Small intestine (tissue), 7 donors: ENCODE measurements at regions not wholly inside any gene's neighbourhood (a gene's known extent, or its start where the extent isn't known, plus 50 kb on each side); places are given as distances from the start of the nearest gene placed in this dataset.

Source experiments
- DNase-seq, 2 donors: peaks; one replicate each; pipeline versions ENCODE4 v3.0.0 to v3.0.0-alpha.2; 2013
- FAIRE-seq: peaks from 2 replicates; lab custom pipeline; 2012; peaks lifted over from hg19 to GRCh38; lab: Jason Lieb, UNC
- H3K27ac ChIP-seq, 3 donors: one replicate each; pipeline ENCODE4 v1.5.1; 2013; ENCODE audit warnings: low read length in 2 of 3, mild to moderate bottlenecking in 2 of 3, control low read depth in 1 of 3, inconsistent platforms in 1 of 3, low read depth in 1 of 3, moderate library complexity in 1 of 3
- H3K27me3 ChIP-seq, 3 donors: one replicate each; pipeline ENCODE4 v1.6.1; 2013; ENCODE audit warnings: low read length in 3 of 3, inconsistent platforms in 1 of 3; ENCODE audit not compliant: control insufficient read depth in 3 of 3, insufficient read depth in 3 of 3
- H3K36me3 ChIP-seq, 3 donors: one replicate each; pipeline ENCODE4 v1.6.1; 2013; ENCODE audit warnings: low read length in 3 of 3, inconsistent platforms in 1 of 3, low read depth in 1 of 3, mild to moderate bottlenecking in 1 of 3, moderate library complexity in 1 of 3; ENCODE audit not compliant: control insufficient read depth in 3 of 3, insufficient read depth in 2 of 3
- H3K4me1 ChIP-seq, 3 donors: one replicate each; pipeline ENCODE4 v1.6.1; 2013; ENCODE audit warnings: low read length in 2 of 3, inconsistent platforms in 1 of 3, low read depth in 1 of 3, mild to moderate bottlenecking in 1 of 3, moderate library complexity in 1 of 3; ENCODE audit not compliant: control insufficient read depth in 3 of 3, insufficient read depth in 2 of 3
- H3K4me3 ChIP-seq, 3 donors: one replicate each; pipeline ENCODE4 v1.5.1; 2013; ENCODE audit warnings: low read length in 3 of 3, control low read depth in 1 of 3, inconsistent platforms in 1 of 3, low read depth in 1 of 3, mild to moderate bottlenecking in 1 of 3, moderate library complexity in 1 of 3
- H3K9me3 ChIP-seq, 2 donors: one replicate each; pipeline ENCODE4 v1.6.1; 2013; ENCODE audit warnings: low read depth in 1 of 2, low read length in 1 of 2; ENCODE audit not compliant: control insufficient read depth in 2 of 2, insufficient read depth in 1 of 2
- WGBS, 3 donors: extraction: QIAGEN DNeasy Blood & Tissue Kit; methylation state at CpG; one replicate each; pipeline ENCODE4 v1.1.7; 2013; 5-methylcytosine and 5-hydroxymethylcytosine counted together
- donor health status: healthy with polysubstance abuse.
- donor health status: control.
- donor health status: control.
- donor health status: Bipolar disorder and iron deficiency.
- donor health status: healthy.

- Histone ChIP-seq H3K4me1 (no peaks in the 10 kb centered on the region), H3K9me3 (no peaks in the 10 kb centered on the region), H3K27me3 (no peaks in the 10 kb centered on the region), H3K27ac (no peak overlapping the region), H3K36me3 (no peaks in the 10 kb centered on the region), H3K4me3 (no peak overlapping the region)
- DNase-seq (no peak), FAIRE-seq (no peak)
- 89 to 94% (median 90%) methylated on average over 7 of the region's 7 CpGs for WGBS, 3 donors
Measured at GRCh38 chr5:158559643-158560042, 540.1 kb downstream of the EBF1 start.

DNA sequence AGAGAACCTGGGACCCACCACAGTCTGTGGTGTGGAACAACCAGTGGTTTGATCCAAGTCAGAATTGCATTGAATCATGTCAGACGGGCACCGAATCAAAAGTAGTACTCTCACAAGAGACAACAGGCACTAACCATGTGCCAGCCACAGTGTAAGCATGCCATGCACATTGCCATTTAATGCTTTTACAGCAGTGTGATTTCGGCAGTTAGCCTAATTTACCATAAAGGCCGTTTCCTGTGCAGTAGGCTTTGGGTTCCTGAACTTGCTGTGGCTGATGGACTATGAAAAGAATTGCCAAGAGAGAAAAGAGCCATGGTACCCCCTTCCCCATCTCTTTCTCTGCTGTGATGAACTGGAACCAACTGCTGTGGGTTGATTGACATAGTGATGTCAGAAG lies 540.6 kb downstream of the EBF1 start:
- Histone ChIP-seq H3K4me1 (no peaks in the 10 kb centered on the region), H3K4me3 (no peak overlapping the region), H3K27me3 (no peaks in the 10 kb centered on the region), H3K27ac (no peak overlapping the region), H3K36me3 (no peaks in the 10 kb centered on the region), H3K9me3 (no peaks in the 10 kb centered on the region)
- DNase-seq (no peak), FAIRE-seq (no peak)
- 76 to 91% (median 78%) methylated on average over 4 of the region's 4 CpGs for WGBS, 3 donors

DNA sequence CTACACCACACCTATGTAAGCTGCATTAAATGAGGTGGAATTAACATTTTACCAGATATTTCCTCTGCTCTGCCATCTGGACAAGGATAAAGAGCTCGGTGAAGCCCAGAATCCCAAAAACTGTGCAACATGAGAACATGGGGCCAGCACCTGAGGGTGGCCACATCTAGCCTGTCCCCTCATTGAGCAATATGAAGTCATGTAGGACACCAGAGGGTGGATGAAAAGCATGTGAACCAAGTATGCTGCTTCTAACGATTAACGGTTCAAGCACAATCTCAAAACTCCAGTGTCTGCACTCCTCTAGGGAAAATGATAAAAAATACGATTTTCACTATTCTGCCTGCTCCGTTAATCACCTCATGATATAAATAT lies 545.8 kb downstream of the EBF1 start:
- WGBS, 3 donors, result 89 to 90% (median 89%) methylated on average over 5 of the region's 5 CpGs

GRCh38 chr5:158553195-158553961 lies 546.3 kb downstream of the EBF1 start:
- Histone ChIP-seq H3K27ac (no peak overlapping the region), H3K27me3 (no peaks in the 10 kb centered on the region), H3K9me3 (no peaks in the 10 kb centered on the region), H3K36me3 (no peaks in the 10 kb centered on the region), H3K4me1 (no peaks in the 10 kb centered on the region), H3K4me3 (no peak overlapping the region)
- FAIRE-seq, result no peak
- no peak for DNase-seq
- 69 to 71% (median 70%) methylated on average over 8 of the region's 8 CpGs for WGBS, 3 donors

More for the DNA sequence above, 545.8 kb downstream of the EBF1 start:
- Histone ChIP-seq H3K36me3 (no peaks in the 10 kb centered on the region), H3K4me3 (no peak overlapping the region), H3K27me3 (no peaks in the 10 kb centered on the region), H3K4me1 (no peaks in the 10 kb centered on the region), H3K27ac (no peak overlapping the region), H3K9me3 (no peaks in the 10 kb centered on the region)
- FAIRE-seq (no peak), DNase-seq (no peak)

GRCh38 chr5:158552241-158552640 lies 547.5 kb downstream of the EBF1 start:
- no peak overlapping the region for H3K27ac ChIP-seq
- no peak for FAIRE-seq
- no peaks in the 10 kb centered on the region for H3K9me3 ChIP-seq
- 50 to 71% (median 54%) methylated on average over 4 of the region's 4 CpGs for WGBS, 3 donors
- no peaks in the 10 kb centered on the region for H3K36me3 ChIP-seq
- no peak overlapping the region for H3K4me3 ChIP-seq
- no peaks in the 10 kb centered on the region for H3K4me1 ChIP-seq
- DNase-seq, result no peak
- no peaks in the 10 kb centered on the region for H3K27me3 ChIP-seq

DNA sequence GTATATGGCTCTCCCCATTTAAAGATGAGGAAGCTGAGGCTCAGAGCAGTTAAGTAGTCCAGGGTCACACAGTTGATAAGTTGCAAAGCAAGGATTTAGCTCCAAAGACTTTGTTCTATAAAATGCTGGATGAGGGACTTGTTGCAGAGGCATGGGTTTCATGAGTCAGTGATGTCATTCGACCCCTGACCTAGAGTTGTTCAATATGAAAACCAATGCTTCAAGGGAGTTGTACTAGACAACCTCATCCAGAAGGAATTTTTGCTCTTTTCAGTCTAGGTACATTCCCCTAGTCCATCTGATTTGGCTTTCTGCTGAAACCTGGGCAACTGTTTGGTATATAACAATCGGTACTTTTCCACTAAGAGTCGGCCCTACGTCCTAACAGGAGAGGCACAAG lies 550.4 kb downstream of the EBF1 start:
- WGBS, 3 donors, result 85 to 90% (median 88%) methylated on average over 4 of the region's 4 CpGs

DNA sequence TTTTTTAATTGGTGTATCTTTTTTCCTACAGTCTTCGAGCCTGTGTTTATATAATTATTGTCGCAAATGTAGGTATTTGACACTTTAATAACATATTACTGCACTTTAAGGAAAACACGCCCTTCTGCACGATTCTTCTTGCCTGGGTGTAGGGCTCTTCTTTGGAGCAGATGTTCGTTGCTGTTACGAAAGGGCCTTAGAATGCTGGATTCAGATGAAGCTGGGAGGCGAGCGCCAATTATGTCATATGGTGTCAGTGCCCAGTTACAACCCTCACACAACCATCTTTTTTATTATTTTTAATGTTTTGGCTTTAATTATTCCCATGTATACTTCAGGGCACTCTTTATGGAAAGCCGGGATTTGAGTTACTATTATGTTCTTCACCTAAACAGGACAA lies 553.0 kb downstream of the EBF1 start:
- no peak overlapping the region for H3K27ac ChIP-seq
- H3K4me3 ChIP-seq, result no peak overlapping the region
- FAIRE-seq, result no peak
- no peaks in the 10 kb centered on the region for H3K4me1 ChIP-seq
- no peaks in the 10 kb centered on the region for H3K36me3 ChIP-seq
- no peak for DNase-seq
- no peaks in the 10 kb centered on the region for H3K27me3 ChIP-seq
- H3K9me3 ChIP-seq, result no peaks in the 10 kb centered on the region
- 73 to 89% (median 88%) methylated on average over 9 of the region's 9 CpGs for WGBS, 3 donors

More for the DNA sequence above, 550.4 kb downstream of the EBF1 start:
- H3K27ac ChIP-seq, result no peak overlapping the region
- H3K4me1 ChIP-seq, result no peaks in the 10 kb centered on the region
- no peak for FAIRE-seq
- no peak overlapping the region for H3K4me3 ChIP-seq
- H3K9me3 ChIP-seq, result no peaks in the 10 kb centered on the region
- H3K27me3 ChIP-seq, result no peaks in the 10 kb centered on the region
- no peak for DNase-seq
- no peaks in the 10 kb centered on the region for H3K36me3 ChIP-seq

- H3K36me3 ChIP-seq, result no peaks in the 10 kb centered on the region
- 70 to 75% (median 70%) methylated on average over 2 of the region's 2 CpGs for WGBS, 3 donors
- no peaks in the 10 kb centered on the region for H3K9me3 ChIP-seq
- H3K4me3 ChIP-seq, result no peak overlapping the region
- H3K27me3 ChIP-seq, result no peaks in the 10 kb centered on the region
- H3K27ac ChIP-seq, result no peak overlapping the region
- H3K4me1 ChIP-seq, result no peaks in the 10 kb centered on the region
- FAIRE-seq, result no peak
- DNase-seq, result no peak
Measured at GRCh38 chr5:158545949-158546530, 553.7 kb downstream of the EBF1 start.
